Stomach (tissue), 8 donors: ENCODE measurements at regions not wholly inside any gene's neighbourhood (a gene's known extent, or its start where the extent isn't known, plus 50 kb on each side); places are given as distances from the start of the nearest gene placed in this dataset.

ENCODE experiments used
- DNase-seq, 2 donors: peaks; one replicate each; pipeline versions ENCODE4 v3.0.0 to v3.0.0-alpha.2; 2013 to 2019
- H3K27ac ChIP-seq, 5 donors: fragments of 200-600 bp in 4 of 5; sonication (generic) in 4 of 5; one replicate each; pipeline ENCODE4 v1.5.1; 2013 to 2019; ENCODE audit warnings: mild to moderate bottlenecking in 1 of 5, moderate library complexity in 1 of 5
- H3K27me3 ChIP-seq, 3 donors: fragments of 200-600 bp; sonication (generic); one replicate each; pipeline ENCODE4 v1.5.1; 2017 to 2019; ENCODE audit warnings: mixed run types in 1 of 3
- H3K36me3 ChIP-seq, 4 donors: fragments of 200-600 bp; sonication (generic); 1 replicate in 3 of 4; 2 replicates in 1 of 4; pipeline ENCODE4 v1.5.1; 2016 to 2019
- H3K4me1 ChIP-seq, 4 donors: fragments of 200-600 bp; sonication (generic); one replicate each; pipeline ENCODE4 v1.5.1; 2016 to 2019
- H3K4me3 ChIP-seq, 4 donors: fragments of 200-600 bp; sonication (generic) in 3 of 4; one replicate each; pipeline ENCODE4 v1.5.1; 2016 to 2019; ENCODE audit warnings: mild to moderate bottlenecking in 1 of 4
- H3K9me3 ChIP-seq, 4 donors: fragments of 200-600 bp; sonication (generic); one replicate each; pipeline ENCODE4 v1.5.1; 2016 to 2019
- CTCF ChIP-seq, 7 experiments: fragments of 450-650 bp in 4 of 7; fragments of 200-600 bp in 3 of 7; sonication (generic) in 3 of 7; IDR thresholded peaks; one replicate each; pipeline ENCODE4 v1.5.1; 2016 to 2019; ENCODE audit warnings: antibody characterized with exemption in 7 of 7, control low read depth in 2 of 7, mild to moderate bottlenecking in 1 of 7
- EP300 ChIP-seq: sonication (generic); formaldehyde crosslinking; IDR thresholded peaks from one replicate; pipeline ENCODE4 v1.6.1; 2017; ENCODE audit warnings: antibody characterized with exemption
- POLR2A ChIP-seq, 4 donors: fragments of 450-650 bp; IDR thresholded peaks; one replicate each; pipeline ENCODE4 v1.6.1; 2016; ENCODE audit warnings: antibody characterized with exemption in 4 of 4, control low read depth in 2 of 4, mild to moderate bottlenecking in 1 of 4, moderate library complexity in 1 of 4
- POLR2AphosphoS5 ChIP-seq, 3 donors: sonication (generic); formaldehyde crosslinking; IDR thresholded peaks; one replicate each; pipeline ENCODE4 v1.6.1; 2016; ENCODE audit warnings: antibody characterized with exemption in 3 of 3
- WGBS, 5 donors: extraction: QIAGEN DNeasy Blood & Tissue Kit in 3 of 5; methylation state at CpG; one replicate each; pipeline versions ENCODE4 v1.1.5 to v1.1.7; 2013 to 2018; 5-methylcytosine and 5-hydroxymethylcytosine counted together
- intact Hi-C: fragments of 100-400 bp; cut with DNase I; formaldehyde crosslinking; loops from one replicate; pipeline ENCODE4 v1.15.1; 2023; ENCODE audit warnings: low total_unique reads
- donor health status: healthy with polysubstance abuse.
- donor health status: Bipolar disorder and iron deficiency.
- donor health status: healthy.

- Histone ChIP-seq H3K4me3 (no peak overlapping the region), H3K4me1 (no peaks in the 10 kb centered on the region), H3K9me3 (peaks cover 0 to 11% (median 5%) of the 10 kb centered on the region in 4 donors), H3K27ac (no peak overlapping the region), H3K36me3 (no peaks in the 10 kb centered on the region), H3K27me3 (no peaks in the 10 kb centered on the region)
- DNase-seq: peak in 1 of 2 donors; percentile 15
- TF ChIP-seq POLR2AphosphoS5 (IDR thresholded peaks at IDR 0.05) (no peak), EP300 (no peak), POLR2A (IDR thresholded peaks at IDR 0.05) (no peak), CTCF (IDR thresholded peaks at IDR 0.05) (no peak)
- intact Hi-C loops: no loop called here
- WGBS, 5 donors: 41 to 50% (median 48%) methylated on average over 4 of the region's 4 CpGs
Observed at GRCh38 chr4:106614441-106614840, 245.9 kb upstream of the GIMD1 start.

GRCh38 chr4:106609917-106610316 is 241.3 kb upstream of the GIMD1 start:
- H3K4me3 ChIP-seq: no peak overlapping the region
- no peaks in the 10 kb centered on the region for H3K36me3 ChIP-seq
- TF ChIP-seq EP300: no peak
- TF ChIP-seq POLR2A (IDR thresholded peaks at IDR 0.05): no peak
- TF ChIP-seq POLR2AphosphoS5 (IDR thresholded peaks at IDR 0.05): no peak
- TF ChIP-seq CTCF (IDR thresholded peaks at IDR 0.05): no peak
- H3K4me1 ChIP-seq: no peaks in the 10 kb centered on the region
- H3K9me3 ChIP-seq: peaks cover 0 to 16% (median 5%) of the 10 kb centered on the region in 4 donors
- 64 to 82% (median 76%) methylated on average over 3 to 7 of the region's 7 CpGs for WGBS, 5 donors
- no peak for DNase-seq
- H3K27ac ChIP-seq: no peak overlapping the region
- intact Hi-C loops: no loop called here
- H3K27me3 ChIP-seq: no peaks in the 10 kb centered on the region

- Histone ChIP-seq H3K4me3 (no peak overlapping the region), H3K36me3 (no peaks in the 10 kb centered on the region), H3K27me3 (no peaks in the 10 kb centered on the region), H3K27ac (no peak overlapping the region), H3K4me1 (no peaks in the 10 kb centered on the region), H3K9me3 (peaks cover 0 to 17% (median 8%) of the 10 kb centered on the region in 4 donors)
- no peak for DNase-seq
- 64 to 73% (median 71%) methylated on average over 2 of the region's 2 CpGs for WGBS, 5 donors
- intact Hi-C loops: no loop called here
- TF ChIP-seq POLR2AphosphoS5 (IDR thresholded peaks at IDR 0.05): no peak
- TF ChIP-seq CTCF (IDR thresholded peaks at IDR 0.05): no peak
- no peak for TF ChIP-seq POLR2A (IDR thresholded peaks at IDR 0.05)
- TF ChIP-seq EP300: no peak
Observed at GRCh38 chr4:106607558-106607957, 239.0 kb upstream of the GIMD1 start.

GRCh38 chr4:106604319-106605051 is 235.9 kb upstream of the GIMD1 start:
- TF ChIP-seq POLR2A (IDR thresholded peaks at IDR 0.05): no peak
- TF ChIP-seq CTCF (IDR thresholded peaks at IDR 0.05): no peak
- TF ChIP-seq EP300: no peak
- no peak for TF ChIP-seq POLR2AphosphoS5 (IDR thresholded peaks at IDR 0.05)
- no peak for DNase-seq
- Histone ChIP-seq H3K9me3 (peaks cover 0 to 7% (median 2%) of the 10 kb centered on the region in 4 donors), H3K27ac (no peak overlapping the region), H3K27me3 (no peaks in the 10 kb centered on the region), H3K4me3 (no peak overlapping the region), H3K4me1 (no peaks in the 10 kb centered on the region), H3K36me3 (no peaks in the 10 kb centered on the region)
- 72 to 82% (median 77%) methylated on average over 2 to 4 of the region's 4 CpGs for WGBS, 5 donors
- intact Hi-C loops: no loop called here
